Erythroblast (primary cell): ENCODE measurements at regions not wholly inside any gene's neighbourhood (a gene's known extent, or its start where the extent isn't known, plus 50 kb on each side); places are given as distances from the start of the nearest gene placed in this dataset.

ENCODE experiments used
- DNase-seq, 2 experiments: peaks; one replicate each; lab custom pipeline; 2025; lab: John Stamatoyannopoulos, UW
- GATA1 ChIP-seq: IDR thresholded peaks from 2 replicates; pipeline ENCODE4 v1.6.1; 2011; ENCODE audit warnings: low read depth, mild to moderate bottlenecking, control low read depth, low read length, moderate library complexity
- POLR2A ChIP-seq: IDR thresholded peaks from 2 replicates; pipeline ENCODE4 v1.6.1; 2011; ENCODE audit warnings: mild to moderate bottlenecking, low read length

GRCh38 chr7:24456526-24457218 is 116.6 kb upstream of the PALS2 start:
- DNase-seq, result no peak
- no peak for TF ChIP-seq POLR2A
- TF ChIP-seq GATA1, result no peak

GRCh38 chr7:24457219-24457558 is 116.1 kb upstream of the PALS2 start:
- DNase-seq, result no peak
- TF ChIP-seq POLR2A (no peak), GATA1 (no peak)

DNA sequence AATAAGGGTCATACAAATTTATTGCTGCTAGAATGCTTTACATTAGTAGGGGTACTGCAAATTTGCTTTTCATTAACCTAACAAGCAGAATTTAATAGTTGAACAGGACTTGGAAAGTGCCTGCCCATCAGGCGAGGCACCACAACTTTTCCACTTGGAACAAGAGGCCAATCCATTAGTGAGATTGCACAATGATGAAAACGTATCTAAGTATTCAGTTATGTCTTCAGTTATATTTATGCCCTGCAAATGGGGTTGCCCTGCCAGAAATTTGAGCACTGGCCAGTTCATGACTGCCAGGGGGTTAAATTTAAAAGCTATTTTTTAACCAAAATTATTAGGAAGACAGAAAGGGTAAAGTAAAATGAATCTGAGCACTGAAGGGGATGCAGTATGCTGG is 111.1 kb upstream of the PALS2 start:
- DNase-seq, result no peak

DNA sequence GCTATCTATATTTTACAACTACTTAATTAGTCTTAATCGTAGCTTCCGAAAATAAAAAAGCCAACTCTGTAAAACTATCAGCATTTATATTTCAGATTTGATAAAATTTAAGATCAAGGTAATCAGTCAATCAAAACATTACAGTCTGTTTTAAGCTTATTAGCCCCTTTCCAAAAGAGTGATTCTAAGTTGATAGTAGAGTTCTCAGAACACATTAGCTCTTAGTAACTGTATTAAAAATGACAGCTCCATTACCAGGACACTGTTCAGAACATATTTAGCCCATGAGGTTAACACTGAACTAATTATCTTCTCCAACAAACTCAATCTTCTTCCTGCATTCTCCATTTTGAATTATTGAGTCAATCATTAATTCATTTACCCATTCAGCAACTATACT is 110.3 kb upstream of the PALS2 start:
- no peak for TF ChIP-seq GATA1
- TF ChIP-seq POLR2A, result no peak

More for the DNA sequence above, 111.1 kb upstream of the PALS2 start:
- TF ChIP-seq POLR2A (no peak), GATA1 (no peak)

DNA sequence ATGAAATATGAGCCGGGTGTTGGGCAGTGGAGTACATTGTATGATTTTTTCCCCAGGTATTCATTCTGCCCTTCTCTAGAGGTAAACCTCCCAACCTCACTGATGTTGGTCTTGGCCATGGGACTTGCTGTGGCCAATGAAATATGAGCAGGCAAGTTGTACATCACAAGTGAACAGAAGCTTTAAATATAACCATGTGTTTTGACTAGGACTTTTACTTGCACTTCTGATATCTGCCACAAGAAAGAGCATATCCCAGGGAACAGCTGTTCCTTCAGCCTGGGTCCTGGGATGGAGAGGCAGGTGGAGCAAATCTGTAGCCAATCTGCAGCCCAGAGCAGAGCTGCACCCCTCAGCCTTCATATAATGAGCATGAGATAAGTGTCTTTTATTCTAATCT is 109.8 kb upstream of the PALS2 start:
- no peak for TF ChIP-seq GATA1
- no peak for TF ChIP-seq POLR2A
- DNase-seq, result no peak

More for the DNA sequence above, 110.3 kb upstream of the PALS2 start:
- DNase-seq, result no peak

DNA sequence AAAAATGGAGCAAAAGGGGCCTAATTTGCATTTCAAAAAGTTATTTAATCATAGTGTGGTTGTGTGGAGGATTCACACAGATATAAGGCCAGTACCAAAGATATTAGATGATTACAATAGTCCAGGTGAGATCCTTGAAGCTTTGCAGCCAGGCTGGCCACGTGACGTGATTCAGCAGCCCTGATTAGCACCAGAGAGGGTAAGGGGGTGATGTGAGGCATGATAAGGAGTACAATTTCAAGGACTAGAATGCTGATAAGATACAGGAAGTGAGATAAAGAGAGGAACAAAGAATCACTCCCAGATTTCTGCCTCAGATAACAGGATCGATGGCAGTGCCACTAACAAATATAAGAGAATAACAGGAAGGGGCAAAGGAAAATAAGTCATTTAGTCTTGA is 108.4 kb upstream of the PALS2 start:
- TF ChIP-seq POLR2A (no peak), GATA1 (no peak)
- no peak for DNase-seq

DNA sequence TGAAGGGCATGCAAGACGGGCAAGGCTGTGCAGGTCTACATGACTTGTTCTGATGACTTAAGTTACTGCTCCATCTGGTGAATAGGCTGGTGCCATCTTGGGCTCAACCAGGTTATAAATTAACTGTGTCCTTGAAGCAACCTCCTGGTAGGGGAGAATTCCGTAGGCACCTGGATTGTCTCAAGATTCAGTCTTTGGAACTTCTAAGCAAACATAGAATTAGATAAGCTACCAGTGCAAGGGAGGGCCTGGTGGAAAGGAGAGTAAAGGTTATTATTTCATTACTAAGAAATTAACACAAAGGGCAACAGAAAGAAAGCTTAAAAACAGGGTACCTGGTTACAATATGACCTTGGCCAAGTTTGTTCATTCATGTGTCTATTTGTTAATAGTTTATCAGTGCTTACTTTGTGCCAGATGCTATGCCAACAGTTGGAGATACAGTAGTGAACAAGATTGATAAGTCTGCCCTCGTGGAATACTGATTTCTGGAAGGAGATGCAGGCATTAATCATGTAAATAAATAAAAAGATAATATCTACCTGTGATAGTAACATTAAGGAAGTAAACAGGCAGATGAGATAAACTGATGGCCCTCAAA is 107.0 kb upstream of the PALS2 start:
- no peak for DNase-seq
- no peak for TF ChIP-seq POLR2A
- no peak for TF ChIP-seq GATA1

GRCh38 chr7:24469118-24469517 is 104.1 kb upstream of the PALS2 start:
- no peak for DNase-seq
- TF ChIP-seq GATA1 (no peak), POLR2A (no peak)

GRCh38 chr7:24472093-24472492 is 101.2 kb upstream of the PALS2 start:
- TF ChIP-seq POLR2A, result no peak
- TF ChIP-seq GATA1, result no peak
- no peak for DNase-seq

GRCh38 chr7:24475166-24475961 is 97.9 kb upstream of the PALS2 start:
- no peak for TF ChIP-seq GATA1
- no peak for TF ChIP-seq POLR2A
- no peak for DNase-seq

DNA sequence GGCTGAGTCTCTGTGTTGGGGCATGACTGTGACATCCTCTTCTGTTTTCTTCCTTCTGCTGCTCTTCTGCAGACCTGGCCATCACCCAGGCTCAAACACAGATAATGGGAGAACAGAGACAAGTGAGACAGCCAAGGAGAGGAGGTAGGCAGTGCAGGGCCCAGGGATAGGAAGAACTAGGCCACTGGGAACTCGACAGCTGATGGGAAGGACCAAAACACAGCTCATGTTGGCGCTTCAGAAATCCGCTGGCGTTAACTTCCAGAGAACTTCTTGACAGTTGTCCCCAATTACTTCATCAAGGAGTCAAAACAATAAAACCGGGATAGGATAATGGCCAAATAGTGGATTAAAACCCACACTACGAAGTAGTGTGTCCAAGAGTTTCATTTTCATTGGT is 97.0 kb upstream of the PALS2 start:
- no peak for TF ChIP-seq POLR2A
- no peak for TF ChIP-seq GATA1
- no peak for DNase-seq

DNA sequence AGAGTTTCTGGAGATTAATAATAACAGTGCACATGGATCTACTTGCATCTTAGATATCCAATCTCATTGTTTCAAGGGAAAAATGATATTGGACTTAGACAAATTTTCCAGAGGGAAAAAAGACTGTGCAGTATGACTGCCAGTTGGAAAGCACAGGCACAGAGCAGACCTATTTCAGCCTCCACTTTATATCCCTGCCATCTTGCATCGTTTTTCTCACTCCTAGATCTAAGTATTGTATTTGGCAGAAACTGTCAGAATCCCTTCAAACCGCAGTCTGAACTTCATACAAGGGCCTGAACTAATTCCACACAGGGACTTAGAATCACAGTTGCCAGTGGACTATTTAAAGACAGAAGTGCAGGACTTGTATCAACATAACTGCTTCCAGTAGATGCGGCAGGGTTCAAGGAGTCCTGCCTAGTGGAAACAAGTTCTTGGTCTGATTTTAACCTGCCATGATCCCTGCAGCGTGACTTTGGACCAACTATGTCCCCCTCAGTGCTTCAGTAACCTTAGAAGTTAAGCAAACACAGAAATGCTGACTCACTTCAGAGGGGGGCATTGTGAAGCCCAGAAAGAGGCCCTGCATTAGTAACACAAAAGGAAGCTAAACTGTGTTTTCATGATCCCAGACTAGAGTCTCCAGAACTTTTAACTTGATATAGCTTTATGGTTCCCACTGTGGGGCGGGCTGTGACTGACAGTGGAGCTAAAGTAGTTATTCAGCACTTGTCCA is 95.7 kb upstream of the PALS2 start:
- TF ChIP-seq GATA1 (no peak), POLR2A (no peak)
- no peak for DNase-seq

DNA sequence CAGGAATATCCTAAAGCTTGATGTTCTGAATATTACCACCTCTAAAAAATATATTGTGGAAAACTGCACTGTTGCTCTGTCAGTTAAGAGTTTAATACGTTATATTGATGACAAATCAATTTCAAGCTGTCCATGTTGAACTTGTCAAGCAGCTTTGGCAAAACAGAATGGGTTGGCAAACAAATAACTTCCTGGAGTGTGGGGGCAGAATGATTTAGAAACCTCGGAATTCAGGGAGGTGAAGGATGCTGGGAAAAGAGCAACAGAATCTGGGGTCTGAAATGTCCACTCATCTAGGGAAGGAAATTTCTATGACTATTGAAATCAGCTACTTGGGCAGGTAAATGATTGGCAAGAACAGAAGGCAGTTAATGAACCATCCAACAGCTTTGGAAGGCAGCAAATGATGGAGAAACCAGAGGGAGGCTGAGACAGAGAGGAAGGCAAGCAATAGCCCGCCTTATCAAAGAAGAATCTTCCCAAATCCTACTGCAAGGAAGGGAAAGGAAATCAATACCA is 95.1 kb upstream of the PALS2 start:
- no peak for DNase-seq
- TF ChIP-seq GATA1, result no peak
- no peak for TF ChIP-seq POLR2A

- TF ChIP-seq GATA1 (no peak), POLR2A (no peak)
- DNase-seq, result no peak
These were observed 92.8 kb upstream of the PALS2 start for GRCh38 chr7:24480501-24480900.
